Body of pancreas (tissue), 4 donors: ENCODE measurements at regions not wholly inside any gene's neighbourhood (a gene's known extent, or its start where the extent isn't known, plus 50 kb on each side); places are given as distances from the start of the nearest gene placed in this dataset.

Source experiments
- CTCF ChIP-seq, 7 experiments: fragments of 450-650 bp in 4 of 7; fragments of 200-600 bp in 3 of 7; sonication (generic) in 3 of 7; IDR thresholded peaks; one replicate each; pipeline ENCODE4 v1.5.1; 2016 to 2019; ENCODE audit warnings: antibody characterized with exemption in 7 of 7
- POLR2A ChIP-seq, 3 donors: fragments of 450-650 bp; IDR thresholded peaks; one replicate each; pipeline ENCODE4 v1.6.1; 2016; ENCODE audit warnings: antibody characterized with exemption in 3 of 3, mild to moderate bottlenecking in 2 of 3

- TF ChIP-seq CTCF (IDR thresholded peaks at IDR 0.05) (no peak), POLR2A (IDR thresholded peaks at IDR 0.05) (no peak)
Measured at GRCh38 chr12:13749389-13749788, 232.0 kb downstream of the GRIN2B start.
